ENCODE measurements at regions not wholly inside any gene's neighbourhood (a gene's known extent, or its start where the extent isn't known, plus 50 kb on each side); places are given as distances from the start of the nearest gene placed in this dataset.

DNA sequence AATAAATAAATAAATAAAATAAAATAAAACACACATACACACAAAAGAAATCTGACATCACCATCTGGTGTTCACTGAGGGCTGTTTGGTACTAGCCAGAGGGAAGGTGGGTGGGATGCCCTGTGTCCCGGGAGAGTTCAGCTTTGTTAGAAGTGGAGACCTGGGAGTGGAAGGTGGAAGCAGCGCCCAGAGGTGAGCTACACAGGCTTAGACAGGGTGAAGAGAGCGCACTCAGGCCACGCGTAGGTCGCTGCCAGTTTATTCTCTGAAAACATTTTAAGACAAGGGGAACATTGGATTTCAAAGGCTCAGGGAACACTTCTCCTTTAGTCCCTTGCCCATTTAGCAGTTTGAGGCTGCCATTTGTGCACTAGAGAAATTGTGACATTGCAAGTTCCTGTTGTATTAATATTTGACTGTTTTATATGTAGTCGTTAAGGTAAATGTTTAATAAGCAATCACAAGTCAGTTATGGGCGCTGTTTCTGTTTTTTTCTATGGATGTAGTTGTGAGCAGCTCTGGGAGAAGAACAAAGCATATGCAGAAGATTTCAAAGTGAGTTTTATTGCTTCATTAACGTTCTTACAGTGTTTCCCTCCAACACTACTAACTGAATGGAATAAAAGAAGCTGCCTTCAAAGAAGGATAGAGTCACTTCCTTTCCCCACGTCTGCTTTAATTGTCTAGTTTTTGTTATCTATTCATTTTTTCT, 405.5 kb upstream of the NR3C2 start:
- TF ChIP-seq, protein P1, sequence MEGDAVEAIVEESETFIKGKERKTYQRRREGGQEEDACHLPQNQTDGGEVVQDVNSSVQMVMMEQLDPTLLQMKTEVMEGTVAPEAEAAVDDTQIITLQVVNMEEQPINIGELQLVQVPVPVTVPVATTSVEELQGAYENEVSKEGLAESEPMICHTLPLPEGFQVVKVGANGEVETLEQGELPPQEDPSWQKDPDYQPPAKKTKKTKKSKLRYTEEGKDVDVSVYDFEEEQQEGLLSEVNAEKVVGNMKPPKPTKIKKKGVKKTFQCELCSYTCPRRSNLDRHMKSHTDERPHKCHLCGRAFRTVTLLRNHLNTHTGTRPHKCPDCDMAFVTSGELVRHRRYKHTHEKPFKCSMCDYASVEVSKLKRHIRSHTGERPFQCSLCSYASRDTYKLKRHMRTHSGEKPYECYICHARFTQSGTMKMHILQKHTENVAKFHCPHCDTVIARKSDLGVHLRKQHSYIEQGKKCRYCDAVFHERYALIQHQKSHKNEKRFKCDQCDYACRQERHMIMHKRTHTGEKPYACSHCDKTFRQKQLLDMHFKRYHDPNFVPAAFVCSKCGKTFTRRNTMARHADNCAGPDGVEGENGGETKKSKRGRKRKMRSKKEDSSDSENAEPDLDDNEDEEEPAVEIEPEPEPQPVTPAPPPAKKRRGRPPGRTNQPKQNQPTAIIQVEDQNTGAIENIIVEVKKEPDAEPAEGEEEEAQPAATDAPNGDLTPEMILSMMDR (IDR thresholded peaks at IDR 0.05): no peak
- TF ChIP-seq POLR2A (IDR thresholded peaks at IDR 0.05): no peak
